ENCODE measurements at regions not wholly inside any gene's neighbourhood (a gene's known extent, or its start where the extent isn't known, plus 50 kb on each side); places are given as distances from the start of the nearest gene placed in this dataset.

DNA sequence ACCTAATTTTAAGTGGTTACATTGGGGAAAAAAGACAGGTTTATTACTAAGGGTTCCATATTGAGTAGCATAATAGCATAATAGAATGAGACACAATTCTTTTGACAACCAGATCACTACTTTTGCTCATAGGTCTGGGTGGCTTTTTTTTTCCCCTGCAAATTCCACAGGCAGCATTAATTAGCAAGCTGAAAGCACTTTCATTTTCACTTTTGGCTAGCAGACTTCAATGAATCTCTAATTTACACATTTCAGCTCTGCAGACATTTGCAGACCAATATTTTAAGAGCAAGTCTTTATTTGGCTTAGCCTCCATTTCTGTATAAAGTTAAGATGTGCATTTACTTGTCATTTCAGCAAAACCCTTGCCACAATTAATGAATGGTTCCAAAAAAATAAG lies 185.5 kb downstream of the NOL4 start:
- ChIA-PET POLR2A (no interaction called here), CTCF (no interaction called here)
- no peak for DNase-seq (ENCODE audit: low read depth)
- no peaks in the 10 kb centered on the region for H3K27me3 ChIP-seq (ENCODE audit: control insufficient read depth, insufficient read depth, low read length)
- H3K36me3 ChIP-seq (ENCODE audit: control insufficient read depth, insufficient read depth, low read length) = no peaks in the 10 kb centered on the region
- TF ChIP-seq, protein P1, sequence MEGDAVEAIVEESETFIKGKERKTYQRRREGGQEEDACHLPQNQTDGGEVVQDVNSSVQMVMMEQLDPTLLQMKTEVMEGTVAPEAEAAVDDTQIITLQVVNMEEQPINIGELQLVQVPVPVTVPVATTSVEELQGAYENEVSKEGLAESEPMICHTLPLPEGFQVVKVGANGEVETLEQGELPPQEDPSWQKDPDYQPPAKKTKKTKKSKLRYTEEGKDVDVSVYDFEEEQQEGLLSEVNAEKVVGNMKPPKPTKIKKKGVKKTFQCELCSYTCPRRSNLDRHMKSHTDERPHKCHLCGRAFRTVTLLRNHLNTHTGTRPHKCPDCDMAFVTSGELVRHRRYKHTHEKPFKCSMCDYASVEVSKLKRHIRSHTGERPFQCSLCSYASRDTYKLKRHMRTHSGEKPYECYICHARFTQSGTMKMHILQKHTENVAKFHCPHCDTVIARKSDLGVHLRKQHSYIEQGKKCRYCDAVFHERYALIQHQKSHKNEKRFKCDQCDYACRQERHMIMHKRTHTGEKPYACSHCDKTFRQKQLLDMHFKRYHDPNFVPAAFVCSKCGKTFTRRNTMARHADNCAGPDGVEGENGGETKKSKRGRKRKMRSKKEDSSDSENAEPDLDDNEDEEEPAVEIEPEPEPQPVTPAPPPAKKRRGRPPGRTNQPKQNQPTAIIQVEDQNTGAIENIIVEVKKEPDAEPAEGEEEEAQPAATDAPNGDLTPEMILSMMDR (IDR thresholded peaks at IDR 0.05; ENCODE audit: insufficient read depth, low read depth, low read length) = no peak
- no peak overlapping the region for H3K4me3 ChIP-seq (ENCODE audit: low read depth, low read length)

DNA sequence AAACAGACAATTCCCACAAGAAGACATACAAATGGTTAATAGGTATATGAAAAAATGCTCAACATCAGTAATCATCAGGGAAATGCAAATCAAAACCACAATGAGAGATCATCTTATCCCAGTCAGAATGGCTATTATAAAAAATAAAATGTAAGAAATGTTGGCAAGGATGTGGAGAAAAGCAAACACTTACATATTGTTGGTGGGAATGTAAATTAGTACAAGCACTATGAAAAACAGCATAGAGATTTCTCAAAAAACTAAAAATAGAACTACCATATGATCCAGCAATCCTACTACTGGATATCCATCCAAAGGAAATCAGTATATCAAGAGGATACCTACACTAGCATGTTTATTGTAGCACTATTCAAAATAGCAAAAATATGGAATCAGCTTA lies 186.6 kb downstream of the NOL4 start:
- POLR2A ChIA-PET = no interaction called here
- CTCF ChIA-PET = no interaction called here
- Histone ChIP-seq H3K27me3 (ENCODE audit: control insufficient read depth, insufficient read depth, low read length) (no peaks in the 10 kb centered on the region), H3K36me3 (ENCODE audit: control insufficient read depth, insufficient read depth, low read length) (no peaks in the 10 kb centered on the region), H3K4me3 (ENCODE audit: low read depth, low read length) (no peak overlapping the region)
- no peak for DNase-seq (ENCODE audit: low read depth)
- TF ChIP-seq, protein P1 (IDR thresholded peaks at IDR 0.05; ENCODE audit: insufficient read depth, low read depth, low read length) = no peak

DNA sequence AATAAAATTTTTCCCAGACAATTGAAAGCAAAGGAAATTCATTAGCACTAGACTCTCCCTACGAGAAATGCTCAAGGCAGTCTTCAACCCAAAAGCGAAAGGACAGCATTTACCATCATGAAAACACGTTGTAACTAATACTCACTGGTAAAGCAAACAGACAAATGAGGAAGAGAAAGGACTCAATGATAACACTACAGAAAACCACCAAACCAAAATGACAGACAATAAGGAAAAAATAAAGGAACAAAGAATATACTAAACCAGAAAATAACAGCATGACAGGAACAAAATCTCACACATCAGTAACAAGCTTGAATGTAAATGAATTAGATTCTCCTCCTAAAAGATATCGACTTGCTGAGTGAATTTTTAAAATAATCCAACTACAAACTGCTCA lies 190.7 kb downstream of the NOL4 start:
- H3K4me3 ChIP-seq (ENCODE audit: low read depth, low read length) = no peak overlapping the region
- TF ChIP-seq, protein P1 (IDR thresholded peaks at IDR 0.05; ENCODE audit: insufficient read depth, low read depth, low read length) = no peak

DNA sequence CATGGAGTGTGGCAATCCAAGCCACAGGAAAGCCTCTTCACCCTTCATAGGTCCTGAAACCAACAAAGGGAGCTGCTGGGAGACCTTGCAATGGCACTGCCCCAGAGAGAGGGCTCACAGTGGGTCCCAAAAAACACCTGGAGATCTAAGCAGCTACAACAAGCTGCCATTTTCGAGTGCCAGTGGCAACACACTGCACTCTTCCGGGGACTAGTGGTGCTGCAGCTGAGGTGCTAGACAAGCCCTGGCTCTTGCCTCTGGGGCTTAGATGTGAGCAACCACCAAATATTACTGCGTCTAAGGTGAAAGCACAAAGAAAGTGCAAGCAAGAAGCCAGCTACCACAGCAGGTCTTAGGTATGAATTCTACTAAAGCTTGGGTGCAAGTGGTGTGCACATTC lies 192.9 kb downstream of the NOL4 start:
- TF ChIP-seq, protein P1 (IDR thresholded peaks at IDR 0.05; ENCODE audit: insufficient read depth, low read depth, low read length) = no peak
- Histone ChIP-seq H3K36me3 (ENCODE audit: control insufficient read depth, insufficient read depth, low read length) (no peaks in the 10 kb centered on the region), H3K4me3 (ENCODE audit: low read depth, low read length) (no peak overlapping the region), H3K27me3 (ENCODE audit: control insufficient read depth, insufficient read depth, low read length) (no peaks in the 10 kb centered on the region)
- ChIA-PET POLR2A (no interaction called here), CTCF (no interaction called here)
- DNase-seq (ENCODE audit: low read depth) = no peak

More for the DNA sequence above, 190.7 kb downstream of the NOL4 start:
- ChIA-PET CTCF (no interaction called here), POLR2A (no interaction called here)
- no peaks in the 10 kb centered on the region for H3K36me3 ChIP-seq (ENCODE audit: control insufficient read depth, insufficient read depth, low read length)
- H3K27me3 ChIP-seq (ENCODE audit: control insufficient read depth, insufficient read depth, low read length) = no peaks in the 10 kb centered on the region
- DNase-seq (ENCODE audit: low read depth) = no peak

DNA sequence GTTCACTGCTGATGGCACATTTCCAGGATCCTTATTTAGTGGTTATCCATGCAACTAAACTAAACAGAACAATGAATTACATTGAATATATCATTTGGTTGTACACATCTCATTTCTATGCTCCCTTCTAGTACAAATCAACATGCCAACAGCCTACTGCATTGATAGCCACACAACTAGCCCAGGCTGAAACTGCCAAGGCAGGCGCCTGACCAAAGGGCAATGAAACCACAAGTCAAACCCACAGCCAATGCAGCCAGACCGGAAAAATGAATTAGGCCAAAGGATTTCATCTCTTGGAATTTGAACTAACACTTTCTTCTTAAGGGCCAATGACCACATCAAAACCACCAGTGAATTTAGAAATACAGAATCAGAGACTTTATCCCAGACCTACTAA lies 196.4 kb downstream of the NOL4 start:
- TF ChIP-seq, protein P1 (IDR thresholded peaks at IDR 0.05; ENCODE audit: insufficient read depth, low read depth, low read length) = no peak
- ChIA-PET POLR2A (no interaction called here), CTCF (no interaction called here)
- DNase-seq (ENCODE audit: low read depth) = no peak
- H3K27me3 ChIP-seq (ENCODE audit: control insufficient read depth, insufficient read depth, low read length) = no peaks in the 10 kb centered on the region
- H3K36me3 ChIP-seq (ENCODE audit: control insufficient read depth, insufficient read depth, low read length) = no peaks in the 10 kb centered on the region
- no peak overlapping the region for H3K4me3 ChIP-seq (ENCODE audit: low read depth, low read length)
